GM13977 (cell line): ENCODE measurements at regions not wholly inside any gene's neighbourhood (a gene's known extent, or its start where the extent isn't known, plus 50 kb on each side); places are given as distances from the start of the nearest gene placed in this dataset.
"Not testable (repeated sequence)": the region's sequence is repeated elsewhere in the genome, so short reads cannot be mapped to it uniquely, and the experiment has no call there.

Experiments
- DNase-seq: peaks from one replicate; pipeline ENCODE4 v3.0.0; 2012; ENCODE audit warnings: low spot score
- in situ Hi-C: fragments of 300-500 bp; cut with MboI; formaldehyde crosslinking; loops from one replicate; pipeline ENCODE4 v1.12.0; 2022; ENCODE audit warnings: low sequenced_read_pairs, low pct_unique_long_range_greater_than_20kb, mixed read lengths, inconsistent platforms; ENCODE audit not compliant: unreplicated experiment
- TF ChIP-seq, protein P1 (sequence below): IDR thresholded peaks from 2 replicates; pipeline ENCODE4 v1.5.1; 2012; ENCODE audit warnings: mild to moderate bottlenecking, control low read depth; ENCODE audit not compliant: insufficient read depth; ENCODE audit errors: extremely low read depth, missing control alignments

DNA sequence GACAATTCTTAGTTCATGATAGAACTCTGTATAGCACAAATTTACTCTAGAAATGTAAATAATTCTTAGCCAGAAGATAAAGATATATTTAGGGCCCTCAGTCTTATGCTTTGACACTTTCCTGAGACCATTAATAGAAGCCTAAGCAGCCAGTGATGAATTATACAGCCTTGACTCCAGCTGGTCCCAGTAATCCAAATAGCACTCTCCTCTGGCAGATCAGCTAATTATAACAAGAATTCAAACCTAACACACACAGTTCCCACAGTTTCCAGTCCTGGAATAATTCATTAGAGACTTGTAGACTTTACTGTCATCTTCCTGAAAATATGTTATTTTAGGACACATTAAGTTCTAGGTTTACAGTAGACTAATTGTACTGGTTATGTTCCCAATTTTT lies 50.4 kb downstream of the SHOC1 start:
- no peak for DNase-seq
- in situ Hi-C loops, result no loop called here
- TF ChIP-seq, protein P1, sequence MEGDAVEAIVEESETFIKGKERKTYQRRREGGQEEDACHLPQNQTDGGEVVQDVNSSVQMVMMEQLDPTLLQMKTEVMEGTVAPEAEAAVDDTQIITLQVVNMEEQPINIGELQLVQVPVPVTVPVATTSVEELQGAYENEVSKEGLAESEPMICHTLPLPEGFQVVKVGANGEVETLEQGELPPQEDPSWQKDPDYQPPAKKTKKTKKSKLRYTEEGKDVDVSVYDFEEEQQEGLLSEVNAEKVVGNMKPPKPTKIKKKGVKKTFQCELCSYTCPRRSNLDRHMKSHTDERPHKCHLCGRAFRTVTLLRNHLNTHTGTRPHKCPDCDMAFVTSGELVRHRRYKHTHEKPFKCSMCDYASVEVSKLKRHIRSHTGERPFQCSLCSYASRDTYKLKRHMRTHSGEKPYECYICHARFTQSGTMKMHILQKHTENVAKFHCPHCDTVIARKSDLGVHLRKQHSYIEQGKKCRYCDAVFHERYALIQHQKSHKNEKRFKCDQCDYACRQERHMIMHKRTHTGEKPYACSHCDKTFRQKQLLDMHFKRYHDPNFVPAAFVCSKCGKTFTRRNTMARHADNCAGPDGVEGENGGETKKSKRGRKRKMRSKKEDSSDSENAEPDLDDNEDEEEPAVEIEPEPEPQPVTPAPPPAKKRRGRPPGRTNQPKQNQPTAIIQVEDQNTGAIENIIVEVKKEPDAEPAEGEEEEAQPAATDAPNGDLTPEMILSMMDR, result no peak

GRCh38 chr9:111743275-111743674 lies 51.5 kb downstream of the SHOC1 start:
- no peak for DNase-seq
- TF ChIP-seq, protein P1, result no peak

GRCh38 chr9:111740739-111741138 lies 54.0 kb downstream of the SHOC1 start:
- in situ Hi-C loops, result no loop called here
- TF ChIP-seq, protein P1, result no peak
- no peak for DNase-seq

More at GRCh38 chr9:111743275-111743674, 51.5 kb downstream of the SHOC1 start:
- in situ Hi-C loops, result no loop called here

DNA sequence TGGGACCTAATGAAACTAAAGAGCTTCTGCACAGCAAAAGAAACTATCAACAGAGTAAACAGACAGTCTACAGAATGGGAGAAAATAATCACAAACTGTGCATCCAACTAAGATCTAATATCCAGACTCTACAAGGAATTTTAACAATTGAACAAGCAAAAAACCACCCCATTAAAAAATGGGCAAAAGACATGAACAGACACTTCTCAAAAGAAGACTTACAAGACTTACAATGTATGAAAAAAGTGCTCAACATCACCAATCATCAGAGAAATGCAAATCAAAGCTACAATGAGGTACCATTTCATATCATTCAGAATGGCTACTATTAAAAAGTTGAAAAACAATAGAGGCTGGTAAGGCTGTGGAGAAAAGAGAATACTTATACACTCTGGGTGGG lies 58.0 kb downstream of the SHOC1 start:
- DNase-seq, result no peak
- in situ Hi-C loops, result no loop called here
- TF ChIP-seq, protein P1, result no peak

GRCh38 chr9:111735344-111735743 lies 59.4 kb downstream of the SHOC1 start:
- DNase-seq, in situ Hi-C loops: not testable (repeated sequence)

DNA sequence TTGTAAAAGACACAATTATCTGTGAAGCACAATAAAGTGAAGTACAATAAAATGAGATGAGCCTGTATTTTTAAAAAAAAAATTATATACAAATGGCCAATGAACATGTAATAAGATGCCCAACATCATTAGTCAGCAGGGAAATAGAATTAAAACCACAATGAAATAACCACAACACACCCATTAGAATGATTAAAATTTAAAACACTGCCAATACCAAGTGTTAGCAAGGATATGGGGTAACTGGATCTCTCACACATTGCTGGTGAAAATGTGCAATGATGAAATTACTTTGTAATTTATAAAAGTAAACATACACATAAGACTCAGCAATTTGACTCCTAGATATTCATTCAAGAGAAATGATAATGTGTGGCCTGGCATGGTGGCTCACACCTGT lies 62.8 kb downstream of the SHOC1 start:
- DNase-seq, result no peak
- TF ChIP-seq, protein P1, result no peak
- in situ Hi-C loops, result no loop called here

GRCh38 chr9:111730937-111731567 lies 63.7 kb downstream of the SHOC1 start:
- TF ChIP-seq, protein P1, result no peak
- in situ Hi-C loops, result no loop called here
- DNase-seq, result no peak
